H1 (cell line): ENCODE measurements at regions not wholly inside any gene's neighbourhood (a gene's known extent, or its start where the extent isn't known, plus 50 kb on each side); places are given as distances from the start of the nearest gene placed in this dataset.

ENCODE experiments used
- CTCF ChIA-PET: fragments of 300-600 bp; sonication (Branson Sonifier 250); formaldehyde crosslinking; loops from one replicate; lab custom pipeline; 2021; ENCODE audit not compliant: partially characterized antibody; lab: Charles Lee
- POLR2A ChIA-PET: fragments of 300-600 bp; sonication (Branson Sonifier 250); formaldehyde crosslinking; loops from one replicate; lab custom pipeline; 2021; ENCODE audit warnings: inconsistent platforms; ENCODE audit not compliant: partially characterized antibody; lab: Charles Lee
- DNase-seq, 2 experiments: peaks; one replicate each; pipeline versions ENCODE4 v3.0.0 to v3.0.0-alpha.2; 2010 to 2022; ENCODE audit warnings: low spot score in 2 of 2, low read depth in 1 of 2, mixed read lengths in 1 of 2
- FAIRE-seq: peaks from 2 replicates; lab custom pipeline; 2011; peaks lifted over from hg19 to GRCh38; lab: Jason Lieb, UNC
- H2AFZ ChIP-seq: 2 replicates; pipeline ENCODE4 v1.8.1; 2012; ENCODE audit warnings: low read length, inconsistent platforms
- H2AK5ac ChIP-seq: 2 replicates; pipeline ENCODE4 v1.6.1; 2013; ENCODE audit warnings: low read depth, low read length
- H2BK120ac ChIP-seq: replicated peaks from 2 replicates; pipeline ENCODE3; 2013; ENCODE audit warnings: low read depth, low read length, inconsistent platforms
- H2BK12ac ChIP-seq: 2 replicates; pipeline ENCODE4 v1.6.1; 2013; ENCODE audit warnings: low read depth, low read length
- H2BK15ac ChIP-seq: 2 replicates; pipeline ENCODE4 v1.6.1; 2013; ENCODE audit warnings: low read length
- H2BK20ac ChIP-seq: 2 replicates; pipeline ENCODE4 v1.6.1; 2013; ENCODE audit warnings: low read length
- H2BK5ac ChIP-seq: 2 replicates; pipeline ENCODE4 v1.6.1; 2013; ENCODE audit warnings: low read depth, low read length
- H3K14ac ChIP-seq: 2 replicates; pipeline ENCODE4 v1.6.1; 2013; ENCODE audit warnings: inconsistent platforms; ENCODE audit not compliant: insufficient read length
- H3K18ac ChIP-seq: 2 replicates; pipeline ENCODE4 v1.6.1; 2013; ENCODE audit warnings: low read length; ENCODE audit errors: extremely low read depth
- H3K23ac ChIP-seq: 2 replicates; pipeline ENCODE4 v1.6.1; 2013; ENCODE audit warnings: inconsistent platforms; ENCODE audit not compliant: insufficient read length
- H3K23me2 ChIP-seq: 2 replicates; pipeline ENCODE4 v1.6.1; 2013; ENCODE audit warnings: low read depth, low read length
- H3K27ac ChIP-seq: 2 replicates; pipeline ENCODE4 v1.6.1; 2011; ENCODE audit warnings: low read depth, low read length, inconsistent platforms
- H3K27me3 ChIP-seq, 4 experiments: replicated peaks in 1 of 4; 1 replicate in 1 of 4; 2 replicates in 3 of 4; pipeline versions ENCODE4 v1.6.1 to v1.8.1; 2011 to 2013; ENCODE audit warnings: low read length in 3 of 4, mild to moderate bottlenecking in 3 of 4, inconsistent platforms in 2 of 4, mixed read lengths in 2 of 4, moderate library complexity in 1 of 4; ENCODE audit not compliant: control insufficient read depth in 3 of 4, insufficient read depth in 3 of 4; ENCODE audit errors: extremely low read depth in 1 of 4
- H3K36me3 ChIP-seq, 4 experiments: 2 replicates each; pipeline versions ENCODE4 v1.6.1 to v1.8.1; 2011 to 2013; ENCODE audit warnings: mild to moderate bottlenecking in 4 of 4, low read length in 3 of 4, moderate library complexity in 2 of 4, control low read depth in 1 of 4, inconsistent platforms in 1 of 4; ENCODE audit not compliant: insufficient read depth in 4 of 4, control insufficient read depth in 2 of 4
- H3K4ac ChIP-seq: replicated peaks from 2 replicates; pipeline ENCODE3; 2013; ENCODE audit warnings: low read length, low read depth, mixed read lengths, inconsistent platforms; ENCODE audit not compliant: insufficient read length
- H3K4me1 ChIP-seq, 4 experiments: replicated peaks in 1 of 4; 1 replicate in 1 of 4; 2 replicates in 3 of 4; pipeline versions ENCODE4 v1.6.1 to v1.8.1; 2011 to 2013; ENCODE audit warnings: low read length in 3 of 4, inconsistent platforms in 2 of 4, mixed read lengths in 1 of 4; ENCODE audit not compliant: insufficient read depth in 4 of 4, control insufficient read depth in 3 of 4
- H3K4me2 ChIP-seq, 2 experiments: 2 replicates each; pipeline versions ENCODE4 v1.6.1 to v1.8.1; 2011 to 2013; ENCODE audit warnings: low read depth in 2 of 2, low read length in 2 of 2, control low read depth in 1 of 2, inconsistent platforms in 1 of 2, mild to moderate bottlenecking in 1 of 2; ENCODE audit not compliant: insufficient read depth in 1 of 2
- H3K4me3 ChIP-seq, 4 experiments: fragments of 200-600, 300-600 bp in 1 of 4; sonication (generic), shearing (Covaris generic), sonication (Bioruptor Twin) in 1 of 4; 2 replicates each; pipeline versions ENCODE4 v1.5.1 to v1.8.1; 2011 to 2016; ENCODE audit warnings: low read length in 4 of 4, low read depth in 3 of 4, control low read depth in 2 of 4, inconsistent platforms in 2 of 4, mild to moderate bottlenecking in 2 of 4, mixed read lengths in 1 of 4, moderate library complexity in 1 of 4; ENCODE audit not compliant: insufficient read depth in 2 of 4; ENCODE audit errors: extremely low read depth in 1 of 4
- H3K56ac ChIP-seq: replicated peaks from 2 replicates; pipeline ENCODE3; 2013; ENCODE audit warnings: low read depth, mild to moderate bottlenecking, mixed read lengths, low read length, inconsistent platforms; ENCODE audit not compliant: insufficient read length
- H3K79me1 ChIP-seq: 2 replicates; pipeline ENCODE4 v1.6.1; 2013; ENCODE audit warnings: low read depth, low read length, control low read depth
- H3K79me2 ChIP-seq, 2 experiments: 2 replicates each; pipeline versions ENCODE4 v1.6.1 to v1.8.1; 2012 to 2013; ENCODE audit warnings: low read length in 2 of 2, mild to moderate bottlenecking in 2 of 2, inconsistent platforms in 1 of 2; ENCODE audit not compliant: insufficient read depth in 2 of 2, control insufficient read depth in 1 of 2
- H3K9ac ChIP-seq, 4 experiments: replicated peaks in 1 of 4; 1 replicate in 1 of 4; 2 replicates in 3 of 4; pipeline versions ENCODE4 v1.6.1 to v1.8.1; 2011 to 2013; ENCODE audit warnings: low read depth in 3 of 4, low read length in 3 of 4, control low read depth in 2 of 4, mild to moderate bottlenecking in 2 of 4, moderate library complexity in 2 of 4, inconsistent platforms in 1 of 4; ENCODE audit errors: extremely low read depth in 1 of 4
- H3K9me3 ChIP-seq, 2 experiments: 2 replicates each; pipeline versions ENCODE4 v1.6.1 to v1.8.1; 2012 to 2013; ENCODE audit warnings: mild to moderate bottlenecking in 2 of 2, moderate library complexity in 2 of 2, control low read depth in 1 of 2, inconsistent platforms in 1 of 2, low read depth in 1 of 2, low read length in 1 of 2, mixed read lengths in 1 of 2; ENCODE audit not compliant: insufficient read depth in 2 of 2
- H4K20me1 ChIP-seq, 2 experiments: replicated peaks in 1 of 2; 2 replicates each; pipeline versions ENCODE3 to v1.8.1; 2011 to 2013; ENCODE audit warnings: inconsistent platforms in 2 of 2, low read length in 2 of 2, mild to moderate bottlenecking in 1 of 2; ENCODE audit not compliant: insufficient read depth in 2 of 2, control insufficient read depth in 1 of 2
- H4K5ac ChIP-seq: 2 replicates; pipeline ENCODE4 v1.6.1; 2013; ENCODE audit warnings: low read length, low read depth, mixed read lengths, inconsistent platforms; ENCODE audit not compliant: insufficient read length
- H4K8ac ChIP-seq: 2 replicates; pipeline ENCODE4 v1.8.0; 2013; ENCODE audit warnings: mild to moderate bottlenecking, moderate library complexity, low read length, inconsistent platforms; ENCODE audit not compliant: insufficient read depth; ENCODE audit errors: extremely low read depth
- H4K91ac ChIP-seq: replicated peaks from 2 replicates; pipeline ENCODE3; 2013; ENCODE audit warnings: low read length, mixed read lengths, inconsistent platforms; ENCODE audit not compliant: insufficient read length
- CEBPB ChIP-seq: IDR thresholded peaks from 2 replicates; pipeline ENCODE4 v1.6.1; 2012; ENCODE audit warnings: low read depth, low read length
- SUZ12 ChIP-seq: fragments of 200-600 bp; sonication (generic); IDR thresholded peaks from 2 replicates; pipeline ENCODE4 v1.6.1; 2012; ENCODE audit warnings: mild to moderate bottlenecking, inconsistent platforms, low read length, moderate library complexity, mixed read lengths
- WGBS, 2 experiments: shearing (Covaris generic) in 1 of 2; methylation state at CpG; one replicate each; pipeline versions ENCODE4 v1.1.6 to v1.1.7; 2013 to 2015; ENCODE audit warnings: low lambda C conversion rate in 2 of 2, mixed read lengths in 2 of 2, inconsistent platforms in 1 of 2, low coverage in 1 of 2, missing lambda C conversion rate in 1 of 2; ENCODE audit not compliant: insufficient replicate concordance in 2 of 2, insufficient coverage in 1 of 2, insufficient read length in 1 of 2; ENCODE audit errors: extremely low coverage in 1 of 2, missing lambda C conversion rate in 1 of 2; 5-methylcytosine and 5-hydroxymethylcytosine counted together
- TF ChIP-seq, protein P1 (sequence below), 3 experiments: IDR thresholded peaks; 1 replicate in 2 of 3; 2 replicates in 1 of 3; pipeline versions ENCODE4 v1.5.1 to v1.6.1; 2011; ENCODE audit warnings: low read length in 3 of 3, mild to moderate bottlenecking in 3 of 3, inconsistent platforms in 2 of 3, low read depth in 1 of 3, moderate library complexity in 1 of 3; ENCODE audit not compliant: insufficient read depth in 1 of 3; ENCODE audit errors: control extremely low read depth in 1 of 3

GRCh38 chr1:234897390-234897749 is 231.3 kb downstream of the TOMM20 start:
- H4K20me1 ChIP-seq, result no peaks in the 10 kb centered on the region
- no peaks in the 10 kb centered on the region; the same call in 1 of the 2 replicates for H3K23me2 ChIP-seq
- H3K18ac ChIP-seq, result no peak overlapping the region
- no peak overlapping the region for H2BK15ac ChIP-seq
- no peak overlapping the region for H2BK20ac ChIP-seq
- H3K23ac ChIP-seq, result no peak overlapping the region
- no peak overlapping the region for H2AFZ ChIP-seq
- H3K56ac ChIP-seq, result no peak overlapping the region
- no peak overlapping the region for H4K91ac ChIP-seq
- no peak overlapping the region for H4K5ac ChIP-seq
- no peak overlapping the region for H3K4me2 ChIP-seq
- H3K36me3 ChIP-seq, result no peaks in the 10 kb centered on the region
- no peak for FAIRE-seq
- H2BK120ac ChIP-seq, result no peak overlapping the region
- POLR2A ChIA-PET, result no interaction called here
- peaks cover 0 to 4% (median 0%) of the 10 kb centered on the region in 4 experiments; a peak in 2 of 7 replicates for H3K27me3 ChIP-seq
- no peak overlapping the region for H3K4me3 ChIP-seq
- H3K4ac ChIP-seq, result no peak overlapping the region
- no peaks in the 10 kb centered on the region for H3K79me2 ChIP-seq
- no peaks in the 10 kb centered on the region for H3K9me3 ChIP-seq
- peaks cover 0 to 6% (median 2%) of the 10 kb centered on the region in 4 experiments; a peak in 3 of 7 replicates for H3K4me1 ChIP-seq
- H3K14ac ChIP-seq, result no peak overlapping the region
- H2BK5ac ChIP-seq, result no peak overlapping the region
- H2BK12ac ChIP-seq, result no peak overlapping the region
- TF ChIP-seq, protein P1, sequence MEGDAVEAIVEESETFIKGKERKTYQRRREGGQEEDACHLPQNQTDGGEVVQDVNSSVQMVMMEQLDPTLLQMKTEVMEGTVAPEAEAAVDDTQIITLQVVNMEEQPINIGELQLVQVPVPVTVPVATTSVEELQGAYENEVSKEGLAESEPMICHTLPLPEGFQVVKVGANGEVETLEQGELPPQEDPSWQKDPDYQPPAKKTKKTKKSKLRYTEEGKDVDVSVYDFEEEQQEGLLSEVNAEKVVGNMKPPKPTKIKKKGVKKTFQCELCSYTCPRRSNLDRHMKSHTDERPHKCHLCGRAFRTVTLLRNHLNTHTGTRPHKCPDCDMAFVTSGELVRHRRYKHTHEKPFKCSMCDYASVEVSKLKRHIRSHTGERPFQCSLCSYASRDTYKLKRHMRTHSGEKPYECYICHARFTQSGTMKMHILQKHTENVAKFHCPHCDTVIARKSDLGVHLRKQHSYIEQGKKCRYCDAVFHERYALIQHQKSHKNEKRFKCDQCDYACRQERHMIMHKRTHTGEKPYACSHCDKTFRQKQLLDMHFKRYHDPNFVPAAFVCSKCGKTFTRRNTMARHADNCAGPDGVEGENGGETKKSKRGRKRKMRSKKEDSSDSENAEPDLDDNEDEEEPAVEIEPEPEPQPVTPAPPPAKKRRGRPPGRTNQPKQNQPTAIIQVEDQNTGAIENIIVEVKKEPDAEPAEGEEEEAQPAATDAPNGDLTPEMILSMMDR (IDR thresholded peaks at IDR 0.05; ENCODE audit: control extremely low read depth in 1 of 3, insufficient read depth in 1 of 3, low read depth in 1 of 3, low read length in 3 of 3), result no peak
- TF ChIP-seq CEBPB (no peak), SUZ12 (no peak)
- H4K8ac ChIP-seq, result peak overlapping the region; percentile 58; the same call in 1 of the 2 replicates
- no peaks in the 10 kb centered on the region for H3K79me1 ChIP-seq
- no peak overlapping the region for H3K27ac ChIP-seq
- WGBS, 2 experiments, result 84% methylated on average over 4 of the region's 4 CpGs; no CpG with 5 or more reads in 1 of the 2 experiments
- CTCF ChIA-PET, result interaction anchor here (1.4 kb wide), 1 partner anchor 13 kb away, joined by 4 read pairs; no protein-coding TSS in a partner anchor
- H2AK5ac ChIP-seq, result no peak overlapping the region
- DNase-seq, result no peak
- H3K9ac ChIP-seq, result no peak overlapping the region
